ENCODE measurements at regions not wholly inside any gene's neighbourhood (a gene's known extent, or its start where the extent isn't known, plus 50 kb on each side); places are given as distances from the start of the nearest gene placed in this dataset.

GRCh38 chr2:156647377-156648010, 211.3 kb downstream of the GPD2 start:
- no peak for DNase-seq

- no peak for DNase-seq
These were observed 212.3 kb downstream of the GPD2 start for GRCh38 chr2:156648522-156648921.

- no peak for DNase-seq
These were observed 213.4 kb downstream of the GPD2 start for GRCh38 chr2:156649596-156649995.

DNA sequence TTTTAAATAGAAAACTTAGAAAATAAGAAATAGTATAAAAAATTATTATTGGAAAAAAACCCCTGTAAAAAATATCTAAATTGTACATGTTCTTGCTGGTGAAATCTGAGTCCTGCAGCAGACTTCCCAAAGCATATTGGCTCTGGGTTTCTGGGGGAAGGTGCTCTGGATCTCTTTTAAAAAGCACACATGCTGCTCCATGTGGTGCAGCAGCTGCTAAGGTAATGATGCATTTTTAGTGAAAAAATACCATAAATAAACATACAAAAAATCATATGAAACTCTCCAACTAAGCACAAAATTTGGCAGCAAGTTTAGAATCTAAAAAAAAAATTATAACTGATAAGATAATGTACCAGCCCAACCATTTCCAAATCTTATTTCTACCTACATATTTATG, 216.5 kb downstream of the GPD2 start:
- no peak for DNase-seq

- no peak for DNase-seq
These were observed 217.5 kb downstream of the GPD2 start for GRCh38 chr2:156653675-156654074.

- no peak for DNase-seq
These were observed 221.6 kb downstream of the GPD2 start for GRCh38 chr2:156657809-156658208.

DNA sequence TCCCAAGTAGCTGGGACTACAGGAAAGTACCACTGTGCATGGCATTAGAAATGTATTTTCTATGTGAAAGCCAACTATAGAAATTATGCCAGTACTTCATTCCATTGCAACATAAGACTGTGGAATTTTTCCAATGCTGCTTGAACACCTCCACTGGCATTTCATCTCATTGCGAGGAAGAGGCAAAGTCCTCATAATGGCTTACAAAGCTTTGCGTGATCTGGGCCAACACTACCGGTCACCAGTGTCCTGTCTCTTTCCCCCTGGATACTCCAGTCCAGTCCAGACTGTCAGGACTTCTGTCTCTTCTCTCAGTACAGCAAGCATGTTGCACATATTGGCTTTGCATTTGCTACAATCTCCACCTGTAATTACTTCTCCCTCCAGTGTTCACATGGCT, 223.5 kb downstream of the GPD2 start:
- DNase-seq = no peak

GRCh38 chr2:156663757-156664409, 227.7 kb downstream of the GPD2 start:
- no peak for DNase-seq

DNA sequence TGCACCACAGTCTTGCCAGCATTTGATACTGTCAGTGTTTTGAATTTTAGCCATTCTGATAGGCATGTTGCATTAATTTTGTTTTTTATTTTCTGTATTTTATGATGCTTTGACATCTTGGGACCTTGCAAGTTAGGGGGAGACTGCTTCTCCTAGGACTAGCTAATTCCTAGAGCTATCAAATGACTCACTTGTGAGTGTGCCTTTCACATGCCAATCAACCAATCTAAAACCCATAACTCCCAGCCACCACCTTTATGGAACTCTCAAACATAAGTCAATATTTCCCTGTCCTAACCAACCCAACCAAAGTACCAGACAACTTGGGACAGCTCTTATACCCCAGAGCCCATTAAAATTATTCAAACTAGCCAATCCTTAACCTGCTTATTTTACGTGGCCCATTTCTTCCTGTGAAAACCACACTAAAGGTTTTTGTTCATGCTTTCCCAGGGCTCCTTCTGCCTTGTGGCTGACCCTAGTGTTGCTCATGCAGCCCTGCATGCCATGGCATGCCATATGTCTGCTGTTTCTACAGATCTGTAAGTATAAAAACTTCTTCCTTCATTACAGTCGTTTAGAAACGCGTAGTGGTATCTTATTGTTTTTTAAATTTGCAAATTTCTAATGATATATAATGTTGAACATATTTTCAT, 230.1 kb downstream of the GPD2 start:
- DNase-seq = no peak

- DNase-seq = no peak
These were observed 233.9 kb downstream of the GPD2 start for GRCh38 chr2:156670104-156670503.

DNA sequence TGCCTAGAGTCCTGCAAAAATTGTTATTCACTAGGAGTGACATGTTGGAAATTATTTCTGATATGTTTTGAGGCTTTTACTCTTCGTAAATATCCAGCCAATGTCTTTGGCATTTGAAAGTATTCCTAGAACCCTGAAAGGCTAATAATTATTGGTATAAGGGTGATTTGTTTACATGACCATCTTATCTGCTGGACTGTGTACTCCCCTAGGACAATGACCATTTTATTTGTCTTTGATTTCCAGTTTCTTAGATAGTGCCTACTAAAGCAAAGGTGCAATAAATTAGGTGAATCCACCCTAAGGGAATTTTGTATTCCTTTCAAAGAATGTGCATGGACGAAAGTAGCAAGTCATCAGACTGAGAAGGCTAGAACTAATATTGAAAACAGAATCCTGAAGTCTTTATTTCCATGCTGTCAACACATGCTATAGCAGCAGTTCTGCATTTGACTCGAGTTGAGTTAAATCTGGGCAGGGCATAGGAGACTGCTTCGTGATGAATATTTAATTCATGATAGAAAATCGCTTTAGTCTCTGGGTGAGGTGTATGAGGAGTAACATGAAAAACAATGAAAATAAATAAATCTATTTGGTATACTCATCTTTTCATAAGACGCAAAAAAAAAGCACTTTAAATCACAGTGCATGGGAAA, 235.7 kb downstream of the GPD2 start:
- no peak for DNase-seq

DNA sequence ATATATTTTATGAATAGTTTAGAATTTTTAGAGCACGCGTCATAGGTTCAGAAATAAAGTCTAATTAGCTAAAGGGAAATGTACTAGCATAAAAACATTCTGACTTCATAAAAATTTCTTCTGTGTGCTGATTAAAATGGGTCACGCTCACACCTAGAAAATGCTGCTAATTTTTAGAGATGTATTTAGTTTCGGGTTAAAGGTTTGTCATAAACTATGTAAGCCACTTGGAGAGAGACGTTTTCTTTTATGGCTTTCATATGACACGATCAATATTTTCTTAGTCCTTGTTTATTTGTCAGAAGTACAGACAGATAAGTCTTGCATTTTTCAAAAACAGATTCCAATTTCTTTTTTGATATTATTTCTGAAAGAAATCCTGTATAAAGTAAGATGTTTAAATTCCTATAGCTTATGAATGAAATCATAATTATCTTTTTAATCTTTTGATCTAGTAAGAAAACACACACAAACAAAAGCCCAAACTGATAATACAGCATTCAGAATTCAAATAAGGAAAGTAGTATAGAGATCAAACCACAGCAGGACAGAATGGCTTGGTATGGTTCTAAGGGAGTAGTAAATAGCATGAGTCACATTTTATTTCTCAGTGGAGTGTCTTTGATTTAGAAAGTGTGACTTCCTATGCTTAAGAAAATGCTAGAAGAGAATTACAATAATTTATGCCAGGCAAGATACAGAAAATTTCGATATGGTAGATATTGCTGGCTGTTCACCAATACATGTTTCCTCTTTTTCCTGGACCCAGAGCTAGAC, 236.6 kb downstream of the GPD2 start:
- no peak for DNase-seq

- no peak for DNase-seq
These were observed 237.1 kb downstream of the GPD2 start for GRCh38 chr2:156673333-156673615.

DNA sequence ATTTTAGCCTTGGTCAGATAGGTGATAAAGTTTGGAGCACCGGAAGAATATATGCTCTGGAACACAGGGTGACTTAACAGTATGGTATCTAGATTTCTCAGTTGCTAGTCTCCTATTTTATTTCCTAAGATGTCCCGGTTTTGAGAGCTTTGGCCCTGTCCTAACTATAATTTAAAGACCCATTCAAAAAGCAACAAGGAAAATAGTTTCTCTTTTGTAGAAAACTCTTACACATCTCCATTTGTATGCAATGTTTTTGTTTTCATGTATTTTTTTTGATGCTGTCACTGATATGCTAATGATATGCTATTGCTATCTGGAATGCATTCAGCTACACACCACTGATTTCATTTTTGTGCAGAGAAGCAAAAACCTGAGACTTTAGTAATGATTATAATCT, 237.8 kb downstream of the GPD2 start:
- no peak for DNase-seq

DNA sequence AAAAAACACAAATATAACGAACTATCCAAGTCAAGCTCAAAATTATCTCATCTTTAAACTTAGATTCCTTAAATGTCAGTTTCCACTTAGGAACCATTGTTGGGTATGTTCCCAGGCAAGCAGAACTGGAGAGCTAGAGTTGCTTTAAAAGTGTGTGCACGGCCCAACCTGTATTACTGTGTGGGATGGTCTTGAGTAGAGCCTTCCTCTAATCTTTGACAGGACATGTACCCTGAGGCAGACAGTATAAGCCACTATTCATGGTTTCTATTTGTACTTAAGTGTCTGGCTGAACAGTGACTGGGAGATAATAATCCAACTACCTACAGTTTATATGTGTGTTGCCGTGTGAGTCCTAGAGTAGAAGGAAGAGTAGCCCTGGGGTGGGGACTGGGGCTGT, 239.7 kb downstream of the GPD2 start:
- DNase-seq = no peak

DNA sequence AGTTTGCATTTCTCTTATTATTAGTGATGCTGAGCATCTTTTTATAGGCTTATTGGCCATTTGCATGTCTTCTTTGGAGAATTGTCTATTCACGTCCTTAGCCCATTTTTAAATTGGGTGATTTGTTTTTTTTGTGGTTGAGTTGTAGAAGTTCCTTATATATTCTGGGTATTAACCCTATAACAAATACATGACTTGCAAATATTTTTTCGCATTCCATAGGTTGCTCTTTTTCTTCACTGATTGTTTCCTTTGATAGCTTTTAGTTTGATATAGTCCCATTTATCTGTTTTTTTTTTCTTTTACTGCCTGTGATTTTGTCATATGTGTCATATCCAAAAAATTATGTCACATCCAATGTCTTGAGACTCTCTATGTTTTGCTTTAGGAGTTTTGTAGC, 243.6 kb downstream of the GPD2 start:
- DNase-seq = no peak

- DNase-seq = no peak
These were observed 244.1 kb downstream of the GPD2 start for GRCh38 chr2:156680266-156680665.

DNA sequence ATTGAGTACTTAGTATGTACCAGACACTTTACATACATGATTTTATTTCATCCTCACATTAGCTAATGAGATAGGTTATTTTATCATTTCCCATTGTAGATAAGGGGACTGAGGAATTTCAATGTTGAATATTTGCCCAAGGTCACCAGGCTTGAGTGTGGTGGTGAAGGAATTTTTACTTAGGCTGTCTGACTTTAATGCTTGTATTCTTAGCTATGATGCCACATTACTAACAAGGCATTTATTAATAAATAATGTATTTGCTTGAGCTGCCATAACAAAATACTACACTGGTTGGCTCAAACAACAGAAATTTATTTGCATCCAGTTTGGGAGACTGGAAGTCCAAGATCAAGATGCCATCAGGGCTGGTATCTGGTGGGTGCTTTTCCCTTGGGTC, 250.9 kb downstream of the GPD2 start:
- DNase-seq = no peak

GRCh38 chr2:156687715-156688114, 251.5 kb downstream of the GPD2 start:
- no peak for DNase-seq

DNA sequence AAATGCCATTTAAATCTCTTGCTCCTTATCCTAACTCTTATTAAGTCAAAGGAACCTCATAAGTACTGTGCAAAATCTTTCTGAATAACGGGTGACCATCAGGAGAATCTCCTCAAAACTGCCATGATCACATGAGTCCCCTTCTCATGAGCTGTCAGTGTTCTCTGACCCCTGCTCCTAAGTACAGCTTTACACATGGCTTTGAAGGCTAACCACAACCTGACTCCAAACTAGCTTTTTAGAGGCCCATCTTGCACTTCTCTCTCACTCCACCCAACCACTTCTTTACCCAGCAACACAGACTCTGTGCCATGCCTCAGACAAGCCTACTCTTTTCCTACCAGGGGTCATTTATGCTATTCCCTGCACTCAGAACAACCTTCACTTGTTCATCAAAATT, 253.8 kb downstream of the GPD2 start:
- DNase-seq = no peak

DNA sequence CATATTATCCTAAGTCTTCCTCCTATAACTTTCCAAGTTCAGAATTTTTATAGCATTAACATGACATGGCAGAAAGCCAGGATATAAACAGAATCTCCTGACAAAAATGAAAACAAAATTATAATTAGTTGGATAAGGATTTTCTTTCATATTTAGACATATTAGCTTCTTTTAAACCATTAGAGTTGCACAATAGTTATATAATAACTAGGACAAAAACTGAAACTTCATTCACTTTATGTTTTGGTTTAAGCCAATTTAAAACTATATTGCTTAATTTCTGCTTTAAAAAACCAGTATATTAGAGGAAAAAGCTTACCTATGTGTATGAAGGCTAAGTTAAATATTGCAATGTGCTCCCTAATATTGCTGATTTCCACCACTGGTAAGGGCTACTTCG, 254.8 kb downstream of the GPD2 start:
- no peak for DNase-seq

DNA sequence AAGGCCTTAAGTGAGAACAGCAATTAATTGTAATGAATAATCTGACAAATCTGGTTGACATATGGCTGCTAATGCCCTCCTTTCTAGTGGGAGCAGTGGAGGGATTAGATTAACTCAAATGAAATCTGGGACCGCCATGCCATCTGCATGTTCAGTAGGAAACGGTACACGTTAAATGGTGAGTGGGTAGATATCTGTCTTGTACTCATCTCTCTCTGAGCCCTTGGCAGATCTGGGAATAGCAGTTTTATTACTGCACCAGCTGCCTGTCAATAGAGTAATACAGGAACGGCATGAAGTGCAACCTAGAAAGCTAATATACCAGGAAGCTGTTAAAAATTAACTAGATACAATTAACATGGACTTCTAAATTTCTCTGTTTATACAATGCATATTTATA, 258.8 kb downstream of the GPD2 start:
- no peak for DNase-seq

DNA sequence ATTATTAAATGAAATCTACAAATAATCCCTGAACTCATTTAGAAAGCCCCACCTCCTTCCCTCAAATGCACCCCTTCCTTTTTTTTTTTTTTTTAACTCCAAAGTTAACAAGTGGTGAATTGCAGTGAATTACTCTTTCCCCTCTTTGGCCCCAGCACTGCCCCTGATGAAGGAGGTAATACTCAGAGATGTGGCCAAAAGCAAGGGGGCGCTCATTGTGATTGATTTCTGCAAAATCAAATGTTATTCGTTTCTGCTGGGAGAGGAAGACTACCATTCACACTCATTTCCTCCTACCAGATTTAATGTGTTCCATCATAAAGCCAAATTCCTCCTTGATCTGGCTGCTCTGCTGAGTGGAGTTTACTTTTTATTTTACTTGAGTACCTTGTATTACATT, 259.4 kb downstream of the GPD2 start:
- DNase-seq = no peak

GRCh38 chr2:156697906-156698305, 261.7 kb downstream of the GPD2 start:
- DNase-seq = no peak

Data from NCI-H2227 treated with DMSO at 0.1 percent for 48 hours (cell line).